ENCODE measurements at regions not wholly inside any gene's neighbourhood (a gene's known extent, or its start where the extent isn't known, plus 50 kb on each side); places are given as distances from the start of the nearest gene placed in this dataset.

DNA sequence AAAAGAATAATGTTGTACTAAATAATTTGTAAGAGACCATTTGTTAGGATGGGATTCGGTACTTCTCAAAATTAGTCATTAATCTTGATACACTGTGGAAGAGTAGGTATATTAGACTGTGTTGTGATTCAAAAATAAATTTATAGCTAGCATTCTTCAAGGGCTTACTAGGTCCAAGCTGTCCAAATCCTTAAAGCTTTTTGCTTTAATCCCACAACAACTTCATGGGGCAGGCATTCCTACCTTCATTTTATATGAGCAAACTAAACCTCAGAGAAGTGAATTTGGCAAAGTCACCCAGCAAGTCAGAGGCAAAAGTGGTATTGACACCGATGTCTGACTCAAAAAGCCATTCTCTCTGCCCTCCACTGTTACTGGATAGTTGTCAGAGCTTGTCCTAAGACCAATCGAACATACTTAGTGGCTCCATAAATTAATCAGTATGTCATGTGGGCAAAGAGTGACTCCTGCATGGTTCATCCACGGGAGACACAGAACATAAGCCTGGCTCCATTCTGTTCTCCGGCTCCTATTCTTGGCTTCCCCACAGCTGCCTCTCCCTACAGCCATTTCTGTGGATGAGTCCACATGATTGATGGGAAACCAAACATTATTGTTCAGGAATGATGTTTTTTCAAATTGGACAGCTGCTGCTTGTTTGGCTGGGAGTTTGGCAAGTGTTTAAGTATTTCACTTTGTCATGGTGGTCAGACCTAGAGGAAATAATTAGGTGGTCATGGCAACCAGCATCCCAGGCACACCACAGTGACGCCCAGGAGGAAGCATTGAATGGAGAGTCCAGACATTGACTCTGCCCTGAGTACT lies 133.4 kb upstream of the FGGY start:
- in situ Hi-C loops (cut with HindIII; ENCODE audit: low pct_unique_long_range_greater_than_20kb, low sequenced_read_pairs): no loop called here
- peak; percentile 21 for DNase-seq (ENCODE audit: low read depth, low spot score)

GRCh38 chr1:59164371-59164770 lies 132.5 kb upstream of the FGGY start:
- no peak for DNase-seq (ENCODE audit: low read depth, low spot score)
- in situ Hi-C loops (cut with HindIII; ENCODE audit: low pct_unique_long_range_greater_than_20kb, low sequenced_read_pairs): no loop called here

GRCh38 chr1:59165353-59165752 lies 131.5 kb upstream of the FGGY start:
- no peak for DNase-seq (ENCODE audit: low read depth, low spot score)
- in situ Hi-C loops (cut with HindIII; ENCODE audit: low pct_unique_long_range_greater_than_20kb, low sequenced_read_pairs): no loop called here

DNA sequence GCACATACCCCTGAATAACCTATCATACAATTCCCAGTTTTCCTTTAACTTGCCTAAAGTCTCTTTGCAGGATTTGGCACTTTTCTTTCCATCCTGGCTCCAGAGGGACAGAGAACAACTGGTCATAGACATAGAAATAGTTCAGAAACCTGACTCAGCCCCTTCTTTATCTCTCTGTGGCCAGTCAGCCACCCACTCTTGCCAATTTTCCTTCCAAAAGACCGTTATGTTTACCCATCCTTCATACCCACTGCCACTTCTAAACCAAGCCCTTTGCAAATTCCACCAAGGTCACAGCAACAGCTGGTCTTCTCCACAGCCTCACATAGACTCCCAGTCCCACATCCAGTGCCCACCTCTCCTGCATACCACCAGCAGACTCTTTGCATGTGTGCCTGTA lies 127.2 kb upstream of the FGGY start:
- in situ Hi-C loops (cut with HindIII; ENCODE audit: low pct_unique_long_range_greater_than_20kb, low sequenced_read_pairs): no loop called here
- DNase-seq (ENCODE audit: low read depth, low spot score): no peak

- in situ Hi-C loops (cut with HindIII; ENCODE audit: low pct_unique_long_range_greater_than_20kb, low sequenced_read_pairs): no loop called here
- DNase-seq (ENCODE audit: low read depth, low spot score): no peak
These were observed 126.2 kb upstream of the FGGY start for GRCh38 chr1:59170659-59171058.

DNA sequence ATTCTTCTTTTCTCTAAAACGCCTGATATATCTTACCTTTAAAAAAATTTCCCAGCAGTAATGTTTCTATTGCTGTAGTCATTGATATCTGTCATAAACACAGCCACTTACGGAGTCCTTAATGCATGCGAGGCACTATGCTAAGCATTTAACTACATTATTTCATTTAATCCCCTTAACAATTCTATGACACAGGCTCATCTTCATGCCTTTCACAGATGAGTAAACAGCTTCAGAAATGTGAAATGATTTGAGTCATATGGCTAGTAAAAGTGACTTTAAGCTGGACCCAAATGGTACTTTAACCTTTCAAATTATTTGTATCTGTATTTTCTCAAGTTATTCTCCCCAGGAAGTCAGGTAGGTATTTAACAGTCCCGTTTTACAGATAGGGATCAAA lies 125.1 kb upstream of the FGGY start:
- no peak for DNase-seq (ENCODE audit: low read depth, low spot score)
- in situ Hi-C loops (cut with HindIII; ENCODE audit: low pct_unique_long_range_greater_than_20kb, low sequenced_read_pairs): no loop called here

DNA sequence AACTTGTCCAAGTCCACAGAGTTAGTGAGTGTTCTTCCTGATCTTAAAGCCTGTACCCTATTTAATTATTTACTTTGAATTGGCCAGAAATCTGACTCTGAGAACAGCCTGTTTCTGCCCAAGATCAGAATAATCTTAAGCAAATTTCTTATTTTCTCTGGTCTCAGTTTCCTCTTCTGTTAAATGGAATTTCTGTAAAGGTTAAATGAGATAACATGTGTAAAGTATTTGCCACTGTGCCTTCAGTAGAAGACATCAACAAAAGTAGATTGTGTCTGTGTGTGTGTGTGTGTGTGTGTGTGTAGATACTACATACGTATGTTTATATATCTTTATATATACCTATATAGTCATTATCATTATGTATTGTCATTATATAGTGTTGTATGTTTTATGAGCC lies 124.2 kb upstream of the FGGY start:
- in situ Hi-C loops (cut with HindIII; ENCODE audit: low pct_unique_long_range_greater_than_20kb, low sequenced_read_pairs): no loop called here
- DNase-seq (ENCODE audit: low read depth, low spot score): no peak

DNA sequence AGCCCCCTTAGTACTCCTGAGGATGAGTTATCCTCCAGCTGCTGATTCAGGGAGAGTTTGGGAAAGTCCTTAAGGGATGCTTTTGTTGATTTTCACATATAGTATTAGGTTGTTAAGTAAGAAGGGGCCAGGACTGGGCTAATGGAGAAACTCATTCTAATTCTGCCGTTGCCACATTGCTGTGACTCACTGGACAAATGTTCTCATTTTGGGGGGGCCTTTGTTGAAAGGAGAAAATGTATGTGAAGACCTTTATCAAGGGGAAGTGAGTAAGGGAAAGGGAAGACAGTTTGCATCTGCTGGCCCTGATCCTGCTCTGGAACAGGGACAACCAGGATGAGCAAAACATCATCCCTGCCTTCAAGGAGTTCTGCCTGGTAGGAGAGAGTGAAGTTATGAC lies 123.2 kb upstream of the FGGY start:
- no peak for DNase-seq (ENCODE audit: low read depth, low spot score)
- in situ Hi-C loops (cut with HindIII; ENCODE audit: low pct_unique_long_range_greater_than_20kb, low sequenced_read_pairs): no loop called here

DNA sequence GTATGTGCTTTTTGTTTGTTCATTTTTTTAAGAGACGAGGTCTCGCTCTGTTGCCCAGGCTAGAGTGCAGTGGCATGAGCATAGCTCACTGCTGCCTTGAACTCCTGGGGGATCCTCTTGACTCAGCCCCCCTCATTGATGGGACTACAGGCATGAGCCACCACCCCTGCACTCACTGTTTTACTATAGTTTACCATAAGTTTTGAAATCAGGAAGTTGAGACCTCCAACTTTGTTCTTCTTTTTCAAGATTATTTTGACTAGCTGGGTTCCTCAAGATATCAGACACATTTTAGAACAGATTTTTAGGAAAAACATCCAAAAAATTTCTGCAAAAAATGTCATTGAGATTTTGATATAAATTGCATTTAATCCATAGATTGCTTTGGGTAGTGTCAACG lies 120.4 kb upstream of the FGGY start:
- in situ Hi-C loops (cut with HindIII; ENCODE audit: low pct_unique_long_range_greater_than_20kb, low sequenced_read_pairs): no loop called here
- no peak for DNase-seq (ENCODE audit: low read depth, low spot score)

GRCh38 chr1:59177756-59178155 lies 119.1 kb upstream of the FGGY start:
- no peak for DNase-seq (ENCODE audit: low read depth, low spot score)
- in situ Hi-C loops (cut with HindIII; ENCODE audit: low pct_unique_long_range_greater_than_20kb, low sequenced_read_pairs): no loop called here

DNA sequence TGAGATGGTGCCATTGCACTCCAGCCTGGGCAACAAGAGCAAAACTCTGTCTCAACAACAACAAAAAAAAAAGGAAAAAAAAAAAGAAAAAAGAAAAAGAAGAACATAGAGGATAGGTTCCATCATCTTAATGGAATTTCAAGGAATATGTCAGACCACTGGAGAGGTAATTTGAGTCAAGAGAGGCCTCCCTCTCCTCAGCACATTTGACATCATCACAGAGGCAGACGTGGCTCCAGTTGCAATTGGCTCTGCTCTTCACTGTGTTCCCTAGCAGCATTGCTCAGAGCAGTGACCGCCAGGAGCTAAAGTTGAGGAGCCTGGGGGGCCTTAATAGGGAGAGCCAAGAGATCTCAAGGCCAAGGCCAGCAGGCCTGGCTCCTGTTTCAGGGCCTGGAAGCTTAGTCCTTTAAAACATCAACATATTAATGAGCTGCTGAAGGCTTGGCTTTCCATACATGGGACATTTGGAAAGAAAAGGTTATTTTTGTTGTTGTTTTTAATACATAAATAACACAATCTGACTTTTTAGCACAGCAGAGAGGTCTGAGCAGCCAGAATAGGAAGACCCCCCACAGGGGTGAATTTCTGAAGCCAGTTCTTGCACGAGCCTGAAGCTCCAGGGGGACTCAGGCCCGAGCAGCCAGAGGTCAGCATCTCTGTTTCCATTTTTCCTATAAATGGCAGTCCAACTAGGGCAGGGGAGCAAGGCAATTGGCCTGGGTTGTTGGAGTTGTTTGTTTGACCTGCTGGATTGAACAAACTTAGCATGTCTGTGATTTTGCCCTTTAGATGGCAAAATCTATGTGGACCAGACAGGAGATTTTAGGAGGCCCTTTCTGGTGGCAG lies 118.3 kb upstream of the FGGY start:
- in situ Hi-C loops (cut with HindIII; ENCODE audit: low pct_unique_long_range_greater_than_20kb, low sequenced_read_pairs): no loop called here
- DNase-seq (ENCODE audit: low read depth, low spot score): no peak

DNA sequence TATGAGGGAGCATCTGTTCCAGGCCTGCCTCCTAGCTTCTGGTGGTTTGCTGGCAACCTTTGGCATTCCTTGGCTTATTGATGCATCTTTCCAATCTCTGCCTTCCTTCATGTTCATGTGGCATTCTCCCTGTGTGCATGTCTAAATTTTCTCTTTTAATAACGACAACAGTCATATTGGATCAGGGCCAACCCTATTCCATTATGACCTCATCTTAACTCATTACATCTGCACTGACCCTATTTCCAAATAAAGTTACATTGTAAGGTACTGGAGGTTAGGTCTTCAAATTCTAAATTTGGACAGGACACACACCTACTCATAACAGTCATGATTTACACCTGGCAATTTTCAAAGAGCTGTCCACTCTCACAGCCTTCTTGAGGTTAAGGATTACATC lies 117.2 kb upstream of the FGGY start:
- in situ Hi-C loops (cut with HindIII; ENCODE audit: low pct_unique_long_range_greater_than_20kb, low sequenced_read_pairs): no loop called here
- no peak for DNase-seq (ENCODE audit: low read depth, low spot score)

GRCh38 chr1:59180735-59181134 lies 116.2 kb upstream of the FGGY start:
- in situ Hi-C loops (cut with HindIII; ENCODE audit: low pct_unique_long_range_greater_than_20kb, low sequenced_read_pairs): no loop called here
- DNase-seq (ENCODE audit: low read depth, low spot score): no peak

GRCh38 chr1:59183749-59184317 lies 113.1 kb upstream of the FGGY start:
- in situ Hi-C loops (cut with HindIII; ENCODE audit: low pct_unique_long_range_greater_than_20kb, low sequenced_read_pairs): no loop called here

GRCh38 chr1:59184365-59184905 lies 112.5 kb upstream of the FGGY start:
- in situ Hi-C loops (cut with HindIII; ENCODE audit: low pct_unique_long_range_greater_than_20kb, low sequenced_read_pairs): no loop called here
- no peak for DNase-seq (ENCODE audit: low read depth, low spot score)

More at GRCh38 chr1:59183749-59184317, 113.1 kb upstream of the FGGY start:
- DNase-seq (ENCODE audit: low read depth, low spot score): no peak

DNA sequence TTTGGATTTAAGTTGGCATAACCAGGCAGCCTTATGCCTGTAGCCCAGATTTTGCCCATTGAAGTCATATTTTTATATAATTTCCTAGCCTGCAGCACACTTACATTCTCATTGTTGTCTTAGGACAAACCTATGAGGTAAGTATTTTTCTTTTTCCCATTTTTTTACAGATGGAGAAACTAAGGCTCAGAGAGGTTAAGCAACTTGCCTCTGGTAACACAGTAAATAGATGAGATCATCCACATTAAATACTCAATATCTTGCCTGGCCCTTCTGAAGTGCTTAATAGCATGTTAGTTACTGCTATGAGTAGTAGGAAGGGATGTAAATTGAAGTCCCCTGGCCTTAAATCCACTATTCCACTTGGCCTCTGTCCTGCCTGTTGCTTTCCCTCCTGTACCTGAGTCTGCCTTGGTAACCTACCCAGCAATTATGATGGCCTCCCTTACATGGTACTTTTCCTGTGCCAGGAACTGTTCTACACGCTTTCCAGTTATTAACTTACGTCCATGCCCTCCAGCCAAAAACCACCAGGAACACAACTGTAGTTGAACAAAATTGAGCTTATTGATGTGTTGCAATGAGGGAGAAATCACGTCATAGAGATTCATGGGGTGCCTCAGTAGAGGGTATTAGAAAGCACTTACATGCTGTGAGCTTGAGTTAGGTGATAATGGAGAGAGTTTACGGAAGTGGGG lies 111.6 kb upstream of the FGGY start:
- no peak for DNase-seq (ENCODE audit: low read depth, low spot score)
- in situ Hi-C loops (cut with HindIII; ENCODE audit: low pct_unique_long_range_greater_than_20kb, low sequenced_read_pairs): no loop called here

GRCh38 chr1:59186656-59187055 lies 110.2 kb upstream of the FGGY start:
- DNase-seq (ENCODE audit: low read depth, low spot score): no peak
- in situ Hi-C loops (cut with HindIII; ENCODE audit: low pct_unique_long_range_greater_than_20kb, low sequenced_read_pairs): no loop called here
